ENCODE measurements at regions not wholly inside any gene's neighbourhood (a gene's known extent, or its start where the extent isn't known, plus 50 kb on each side); places are given as distances from the start of the nearest gene placed in this dataset.

- TF ChIP-seq, protein P1, sequence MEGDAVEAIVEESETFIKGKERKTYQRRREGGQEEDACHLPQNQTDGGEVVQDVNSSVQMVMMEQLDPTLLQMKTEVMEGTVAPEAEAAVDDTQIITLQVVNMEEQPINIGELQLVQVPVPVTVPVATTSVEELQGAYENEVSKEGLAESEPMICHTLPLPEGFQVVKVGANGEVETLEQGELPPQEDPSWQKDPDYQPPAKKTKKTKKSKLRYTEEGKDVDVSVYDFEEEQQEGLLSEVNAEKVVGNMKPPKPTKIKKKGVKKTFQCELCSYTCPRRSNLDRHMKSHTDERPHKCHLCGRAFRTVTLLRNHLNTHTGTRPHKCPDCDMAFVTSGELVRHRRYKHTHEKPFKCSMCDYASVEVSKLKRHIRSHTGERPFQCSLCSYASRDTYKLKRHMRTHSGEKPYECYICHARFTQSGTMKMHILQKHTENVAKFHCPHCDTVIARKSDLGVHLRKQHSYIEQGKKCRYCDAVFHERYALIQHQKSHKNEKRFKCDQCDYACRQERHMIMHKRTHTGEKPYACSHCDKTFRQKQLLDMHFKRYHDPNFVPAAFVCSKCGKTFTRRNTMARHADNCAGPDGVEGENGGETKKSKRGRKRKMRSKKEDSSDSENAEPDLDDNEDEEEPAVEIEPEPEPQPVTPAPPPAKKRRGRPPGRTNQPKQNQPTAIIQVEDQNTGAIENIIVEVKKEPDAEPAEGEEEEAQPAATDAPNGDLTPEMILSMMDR (IDR thresholded peaks at IDR 0.05) = no peak
- no peak for TF ChIP-seq POLR2A (IDR thresholded peaks at IDR 0.05)
Observed at GRCh38 chrX:10986616-10987015, 124.5 kb upstream of the HCCS start.
